Left forelimb (tissue), 1 donor: ENCODE measurements at regions not wholly inside any gene's neighbourhood (a gene's known extent, or its start where the extent isn't known, plus 50 kb on each side); places are given as distances from the start of the nearest gene placed in this dataset.

ENCODE experiments used
- DNase-seq: peaks from one replicate; pipeline ENCODE4 v3.0.0-alpha.2; 2018; ENCODE audit warnings: low spot score

- DNase-seq: no peak
These were observed 345.7 kb downstream of the BMP4 start for GRCh38 chr14:53610947-53611346.

- no peak for DNase-seq
These were observed 347.6 kb downstream of the BMP4 start for GRCh38 chr14:53609009-53609408.

GRCh38 chr14:53608369-53608768, 348.3 kb downstream of the BMP4 start:
- DNase-seq: no peak

GRCh38 chr14:53606203-53606602, 350.4 kb downstream of the BMP4 start:
- DNase-seq: no peak

- DNase-seq: no peak
These were observed 351.1 kb downstream of the BMP4 start for GRCh38 chr14:53605562-53605961.

GRCh38 chr14:53603994-53604393, 352.6 kb downstream of the BMP4 start:
- no peak for DNase-seq

GRCh38 chr14:53601409-53601808, 355.2 kb downstream of the BMP4 start:
- DNase-seq: no peak

- DNase-seq: no peak
These were observed 357.2 kb downstream of the BMP4 start for GRCh38 chr14:53599221-53599945.

GRCh38 chr14:53596853-53597525, 359.6 kb downstream of the BMP4 start:
- DNase-seq: no peak

GRCh38 chr14:53591816-53592215, 364.8 kb downstream of the BMP4 start:
- no peak for DNase-seq

GRCh38 chr14:53581504-53581903, 375.1 kb downstream of the BMP4 start:
- no peak for DNase-seq

- DNase-seq: no peak
These were observed 384.8 kb downstream of the BMP4 start for GRCh38 chr14:53571641-53572328.

GRCh38 chr14:53570411-53571387, 385.9 kb downstream of the BMP4 start:
- DNase-seq: no peak

- DNase-seq: no peak
These were observed 387.2 kb downstream of the BMP4 start for GRCh38 chr14:53569446-53569845.

GRCh38 chr14:53567236-53567780, 389.3 kb downstream of the BMP4 start:
- DNase-seq: no peak

- DNase-seq: no peak
These were observed 391.8 kb downstream of the BMP4 start for GRCh38 chr14:53564870-53565269.

GRCh38 chr14:53563628-53564027, 393.0 kb downstream of the BMP4 start:
- no peak for DNase-seq

GRCh38 chr14:53553221-53553620, 400.1 kb upstream of the DDHD1 start:
- no peak for DNase-seq

- no peak for DNase-seq
These were observed 398.7 kb upstream of the DDHD1 start for GRCh38 chr14:53551862-53552261.

- no peak for DNase-seq
These were observed 397.7 kb upstream of the DDHD1 start for GRCh38 chr14:53550776-53551175.

GRCh38 chr14:53549956-53550355, 396.8 kb upstream of the DDHD1 start:
- DNase-seq: no peak

GRCh38 chr14:53547593-53547992, 394.5 kb upstream of the DDHD1 start:
- DNase-seq: no peak
